A549 (cell line): ENCODE measurements at regions not wholly inside any gene's neighbourhood (a gene's known extent, or its start where the extent isn't known, plus 50 kb on each side); places are given as distances from the start of the nearest gene placed in this dataset.

Experiments
- ATAC-seq, 2 experiments: fragments of 200-7000 bp in 1 of 2; fragments of >200 bp in 1 of 2; cut with Nextera tagmentation in 1 of 2; cut with Tn5 transposase in 1 of 2; 3 replicates each; pipeline versions ENCODE4 v1.8.0 to v1.9.1; 2018 to 2020; ENCODE audit warnings: mild to moderate bottlenecking in 1 of 2, moderate library complexity in 1 of 2
- CTCF ChIA-PET: fragments of 300-600 bp; sonication (Branson Sonifier 250); formaldehyde crosslinking; extraction: SDS; loops from one replicate; lab custom pipeline; 2021; ENCODE audit warnings: antibody characterized with exemption, inconsistent platforms; lab: Yijun Ruan, JAX
- POLR2A ChIA-PET: fragments of 350-600 bp; formaldehyde crosslinking; extraction: SDS; loops from one replicate; lab custom pipeline; 2021; ENCODE audit warnings: antibody characterized with exemption, inconsistent platforms; lab: Yijun Ruan, JAX
- DNase-seq, 2 experiments: peaks; one replicate each; pipeline versions ENCODE4 v3.0.0 to v3.0.0-alpha.2; 2011 to 2016; ENCODE audit warnings: low read depth in 1 of 2, low spot score in 1 of 2
- FAIRE-seq: peaks from 2 replicates; lab custom pipeline; 2011; peaks lifted over from hg19 to GRCh38; lab: Jason Lieb, UNC
- H3K27ac ChIP-seq, 2 experiments: fragments of >200 bp; sonication (Bioruptor Twin); formaldehyde crosslinking; 3 replicates each; pipeline ENCODE4 v1.5.1; 2016 to 2017
- H3K4me1 ChIP-seq: fragments of >200 bp; sonication (Bioruptor Twin); formaldehyde crosslinking; 3 replicates; pipeline ENCODE4 v1.6.1; 2016
- H3K4me2 ChIP-seq: fragments of >200 bp; sonication (Bioruptor Twin); formaldehyde crosslinking; 3 replicates; pipeline ENCODE4 v1.6.1; 2016
- H3K4me3 ChIP-seq: fragments of >200 bp; sonication (Bioruptor Twin); formaldehyde crosslinking; 3 replicates; pipeline ENCODE4 v1.5.1; 2016
- H3K9me3 ChIP-seq: fragments of >200 bp; sonication (Bioruptor Twin); formaldehyde crosslinking; 3 replicates; pipeline ENCODE4 v1.6.1; 2016
- ATOH8 ChIP-seq: fragments of 250-450 bp; sonication (Bioruptor Pico); IDR thresholded peaks from 2 replicates; pipeline ENCODE4 v1.5.0; 2020; ENCODE audit warnings: low read depth, mild to moderate bottlenecking, moderate library complexity
- CBX2 ChIP-seq: fragments of 200-600 bp; sonication (generic); IDR thresholded peaks from 2 replicates; pipeline ENCODE4 v1.6.1; 2016; ENCODE audit warnings: low read depth, mild to moderate bottlenecking, borderline replicate concordance
- CHD4 ChIP-seq: fragments of 200-600 bp; sonication (generic); IDR thresholded peaks from 2 replicates; pipeline ENCODE4 v1.6.1; 2016; ENCODE audit warnings: antibody characterized with exemption, mild to moderate bottlenecking, borderline replicate concordance
- CTCF ChIP-seq: fragments of >200 bp; sonication (Bioruptor Twin); formaldehyde crosslinking; IDR thresholded peaks from 3 replicates; pipeline ENCODE4 v1.5.1; 2016
- E2F6 ChIP-seq: IDR thresholded peaks from 2 replicates; pipeline ENCODE4 v1.6.1; 2012; ENCODE audit warnings: low read depth, borderline replicate concordance
- EP300 ChIP-seq, 2 experiments: fragments of >200 bp; sonication (Bioruptor Twin); formaldehyde crosslinking; IDR thresholded peaks; 2 replicates in 1 of 2; 3 replicates in 1 of 2; pipeline ENCODE4 v1.6.1; 2016 to 2017
- HDAC2 ChIP-seq: fragments of 200-600 bp; sonication (generic); IDR thresholded peaks from 2 replicates; pipeline ENCODE4 v1.6.1; 2016
- HOXA7 ChIP-seq: fragments of 250-450 bp; sonication (Bioruptor Pico); IDR thresholded peaks from 2 replicates; pipeline ENCODE4 v1.5.0; 2020; ENCODE audit warnings: mild to moderate bottlenecking, moderate library complexity
- HOXB13 ChIP-seq: fragments of 250-450 bp; sonication (Bioruptor Pico); IDR thresholded peaks from 2 replicates; pipeline ENCODE4 v1.5.0; 2020; ENCODE audit warnings: low read depth, mild to moderate bottlenecking, moderate library complexity
- JUNB ChIP-seq: fragments of >200 bp; sonication (Bioruptor Twin); formaldehyde crosslinking; IDR thresholded peaks from 2 replicates; pipeline ENCODE4 v1.6.1; 2016
- MAZ ChIP-seq: fragments of 150-350 bp; IDR thresholded peaks from 2 replicates; pipeline ENCODE4 v1.6.1; 2014; ENCODE audit warnings: antibody characterized with exemption, low read depth, low read length, borderline replicate concordance
- MYC ChIP-seq: IDR thresholded peaks from 2 replicates; pipeline ENCODE4 v1.6.1; 2012; ENCODE audit warnings: mild to moderate bottlenecking, inconsistent platforms, low read length, improper control_type of control experiment, borderline replicate concordance
- NFE2L2 ChIP-seq: fragments of 150-350 bp; conservative IDR thresholded peaks from 2 replicates; pipeline ENCODE4 v1.6.1; 2014; ENCODE audit warnings: low read length
- NPAS2 ChIP-seq: fragments of 250-450 bp; sonication (Bioruptor Pico); IDR thresholded peaks from 2 replicates; pipeline ENCODE4 v1.8.0; 2022; ENCODE audit warnings: mild to moderate bottlenecking, moderate library complexity, borderline replicate concordance
- PHF8 ChIP-seq: fragments of 200-600 bp; sonication (generic); IDR thresholded peaks from 2 replicates; pipeline ENCODE4 v1.6.1; 2016; ENCODE audit warnings: low read depth, mild to moderate bottlenecking, antibody characterized with exemption, moderate library complexity, borderline replicate concordance
- POLR2AphosphoS2 ChIP-seq: conservative IDR thresholded peaks from 2 replicates; pipeline ENCODE4 v1.6.1; 2012; ENCODE audit warnings: low read length, improper control_type of control experiment, inconsistent platforms
- REST ChIP-seq: fragments of 200-600 bp; sonication (generic); IDR thresholded peaks from 2 replicates; pipeline ENCODE4 v1.6.1; 2016; ENCODE audit warnings: antibody characterized with exemption, mild to moderate bottlenecking, moderate library complexity
- SMC3 ChIP-seq: fragments of >200 bp; sonication (Bioruptor Twin); formaldehyde crosslinking; IDR thresholded peaks from 3 replicates; pipeline ENCODE4 v1.6.1; 2018; ENCODE audit warnings: inconsistent platforms
- TP53 ChIP-seq: fragments of 250-450 bp; sonication (Bioruptor Pico); IDR thresholded peaks from 2 replicates; pipeline ENCODE4 v1.5.0; 2021; ENCODE audit warnings: mild to moderate bottlenecking, moderate library complexity
- USF2 ChIP-seq: fragments of 450-650 bp; IDR thresholded peaks from 2 replicates; pipeline ENCODE4 v1.6.1; 2014; ENCODE audit warnings: antibody characterized with exemption
- ZC3H11A ChIP-seq: fragments of 450-650 bp; IDR thresholded peaks from 2 replicates; pipeline ENCODE4 v1.6.1; 2014; ENCODE audit warnings: antibody characterized with exemption, mild to moderate bottlenecking
- ZFP36 ChIP-seq: fragments of 450-650 bp; IDR thresholded peaks from 2 replicates; pipeline ENCODE4 v1.6.1; 2014; ENCODE audit warnings: borderline replicate concordance; ENCODE audit not compliant: partially characterized antibody
- ZNF302 ChIP-seq: fragments of 250-450 bp; sonication (Bioruptor Pico); IDR thresholded peaks from 2 replicates; pipeline ENCODE4 v1.9.0; 2021; ENCODE audit warnings: inconsistent platforms, mild to moderate bottlenecking, moderate library complexity
- ZSCAN20 ChIP-seq: fragments of 250-450 bp; sonication (Bioruptor Pico); IDR thresholded peaks from 2 replicates; pipeline ENCODE4 v1.8.0; 2022; ENCODE audit warnings: mild to moderate bottlenecking, moderate library complexity
- WGBS: methylation state at CpG from one replicate; pipeline ENCODE4 v1.1.6; 2017; ENCODE audit errors: missing lambda C conversion rate; 5-methylcytosine and 5-hydroxymethylcytosine counted together

GRCh38 chr13:39251340-39251739 is 213.1 kb downstream of the NHLRC3 start:
- TF ChIP-seq E2F6 (no peak), PHF8 (no peak), HDAC2 (no peak), CHD4 (no peak), POLR2AphosphoS2 (no peak), ZSCAN20 (CRISPR knock-in tag) (no peak), ZNF302 (CRISPR knock-in tag) (no peak), ZC3H11A (no peak), JUNB (no peak), NPAS2 (CRISPR knock-in tag) (no peak), ZFP36 (no peak), REST (no peak), SMC3 (no peak), NFE2L2 (no peak), MAZ (no peak), HOXB13 (no peak), CTCF (no peak), MYC (no peak), USF2 (no peak)
- ChIA-PET POLR2A (no interaction called here), CTCF (no interaction called here)
- FAIRE-seq, result no peak
- WGBS, result 61% methylated on average over 8 of the region's 8 CpGs
- no peak for ATAC-seq
- DNase-seq, result no peak
- H3K4me2 ChIP-seq, result no peak overlapping the region
- H3K4me1 ChIP-seq, result no peaks in the 10 kb centered on the region
- H3K9me3 ChIP-seq, result no peaks in the 10 kb centered on the region
- no peak overlapping the region for H3K27ac ChIP-seq
- no peak overlapping the region for H3K4me3 ChIP-seq

- Histone ChIP-seq H3K4me2 (no peak overlapping the region), H3K4me3 (no peak overlapping the region), H3K27ac (no peak overlapping the region), H3K9me3 (no peaks in the 10 kb centered on the region), H3K4me1 (no peaks in the 10 kb centered on the region)
- FAIRE-seq (no peak), ATAC-seq (no peak), DNase-seq (no peak)
- 0% methylated on average over 3 of the region's 3 CpGs for WGBS
- CTCF ChIA-PET, result no interaction called here
- TF ChIP-seq HDAC2, result no peak
- no peak for TF ChIP-seq POLR2AphosphoS2
- no peak for TF ChIP-seq ATOH8 (CRISPR knock-in tag)
- no peak for TF ChIP-seq CBX2
- TF ChIP-seq TP53 (CRISPR knock-in tag), result no peak
- no peak for TF ChIP-seq USF2
- TF ChIP-seq EP300 (IDR thresholded peaks at IDR 0.05), result no peak
- no peak for TF ChIP-seq MYC
- TF ChIP-seq CTCF, result no peak
- no peak for TF ChIP-seq HOXA7 (CRISPR knock-in tag)
- POLR2A ChIA-PET, result no interaction called here
Measured at GRCh38 chr13:39253774-39254173, 215.5 kb downstream of the NHLRC3 start.
